Psoas muscle (tissue), 7 donors: ENCODE measurements at regions not wholly inside any gene's neighbourhood (a gene's known extent, or its start where the extent isn't known, plus 50 kb on each side); places are given as distances from the start of the nearest gene placed in this dataset.

Source experiments
- ATAC-seq, 4 donors: fragments of 200-7000 bp; cut with Tn5 transposase; one replicate each; pipeline ENCODE4 v1.9.1; 2020; ENCODE audit warnings: moderate library complexity in 3 of 4, mild to moderate bottlenecking in 2 of 4
- DNase-seq, 2 donors: peaks; one replicate each; pipeline ENCODE4 v3.0.0-alpha.2; 2020
- H3K27ac ChIP-seq: fragments of 200-600 bp; one replicate; pipeline ENCODE4 v1.8.0; 2022
- H3K27me3 ChIP-seq, 3 donors: fragments of 200-600 bp in 1 of 3; one replicate each; pipeline versions ENCODE4 v1.6.1 to v1.8.0; 2013 to 2022; ENCODE audit warnings: low read length in 2 of 3, mild to moderate bottlenecking in 2 of 3, moderate library complexity in 1 of 3; ENCODE audit not compliant: insufficient read depth in 3 of 3
- H3K36me3 ChIP-seq, 2 donors: fragments of 200-600 bp in 1 of 2; one replicate each; pipeline versions ENCODE4 v1.6.1 to v1.8.0; 2013 to 2022; ENCODE audit warnings: low read depth in 1 of 2, mild to moderate bottlenecking in 1 of 2, moderate library complexity in 1 of 2; ENCODE audit not compliant: insufficient read depth in 1 of 2
- H3K4me1 ChIP-seq: fragments of 200-600 bp; one replicate; pipeline ENCODE4 v1.8.0; 2022
- H3K4me3 ChIP-seq: fragments of 200-600 bp; one replicate; pipeline ENCODE4 v1.8.0; 2022; ENCODE audit warnings: mild to moderate bottlenecking
- H3K9me3 ChIP-seq: fragments of 200-600 bp; one replicate; pipeline ENCODE4 v1.8.0; 2022
- WGBS, 3 donors: extraction: QIAGEN DNeasy Blood & Tissue Kit; methylation state at CpG; one replicate each; pipeline versions ENCODE4 v1.1.6 to v1.1.7; 2013; 5-methylcytosine and 5-hydroxymethylcytosine counted together
- intact Hi-C, 2 donors: fragments of 100-400 bp; cut with DNase I; formaldehyde crosslinking; loops; one replicate each; pipeline versions ENCODE4 v1.11.0 to v1.14.2; 2022
- TF ChIP-seq, protein P1 (sequence below): fragments of 200-600 bp; IDR thresholded peaks from one replicate; pipeline ENCODE4 v1.8.0; 2022; ENCODE audit warnings: antibody characterized with exemption
- donor health status: healthy with polysubstance abuse.
- donor health status: DM: no; HTN: no; CAD: no; lungs with moderate emphysema.
- donor health status: Bipolar disorder and iron deficiency.
- donor health status: healthy.
- donor health status: DM: yes; HTN: yes; CAD: no.
- donor health status: DM: no; HTN: no; CAD: no.
- donor health status: DM: yes; HTN: yes; CAD: no.

GRCh38 chr3:23003733-23004046, 199.4 kb upstream of the UBE2E2 start:
- intact Hi-C loops, result no loop called here
- ATAC-seq (peak in 2 of 4 donors; percentile 0 to 5), DNase-seq (no peak)
- TF ChIP-seq, protein P1, sequence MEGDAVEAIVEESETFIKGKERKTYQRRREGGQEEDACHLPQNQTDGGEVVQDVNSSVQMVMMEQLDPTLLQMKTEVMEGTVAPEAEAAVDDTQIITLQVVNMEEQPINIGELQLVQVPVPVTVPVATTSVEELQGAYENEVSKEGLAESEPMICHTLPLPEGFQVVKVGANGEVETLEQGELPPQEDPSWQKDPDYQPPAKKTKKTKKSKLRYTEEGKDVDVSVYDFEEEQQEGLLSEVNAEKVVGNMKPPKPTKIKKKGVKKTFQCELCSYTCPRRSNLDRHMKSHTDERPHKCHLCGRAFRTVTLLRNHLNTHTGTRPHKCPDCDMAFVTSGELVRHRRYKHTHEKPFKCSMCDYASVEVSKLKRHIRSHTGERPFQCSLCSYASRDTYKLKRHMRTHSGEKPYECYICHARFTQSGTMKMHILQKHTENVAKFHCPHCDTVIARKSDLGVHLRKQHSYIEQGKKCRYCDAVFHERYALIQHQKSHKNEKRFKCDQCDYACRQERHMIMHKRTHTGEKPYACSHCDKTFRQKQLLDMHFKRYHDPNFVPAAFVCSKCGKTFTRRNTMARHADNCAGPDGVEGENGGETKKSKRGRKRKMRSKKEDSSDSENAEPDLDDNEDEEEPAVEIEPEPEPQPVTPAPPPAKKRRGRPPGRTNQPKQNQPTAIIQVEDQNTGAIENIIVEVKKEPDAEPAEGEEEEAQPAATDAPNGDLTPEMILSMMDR, result no peak
- H3K27me3 ChIP-seq, result no peaks in the 10 kb centered on the region
- no peaks in the 10 kb centered on the region for H3K9me3 ChIP-seq
- no peak overlapping the region for H3K4me3 ChIP-seq
- H3K36me3 ChIP-seq, result no peaks in the 10 kb centered on the region
- WGBS, 3 donors, result 94 to 98% (median 97%) methylated on average over 4 of the region's 4 CpGs
- H3K4me1 ChIP-seq, result peaks cover 43% of the 10 kb centered on the region
- peak overlapping the region; percentile 86 for H3K27ac ChIP-seq

DNA sequence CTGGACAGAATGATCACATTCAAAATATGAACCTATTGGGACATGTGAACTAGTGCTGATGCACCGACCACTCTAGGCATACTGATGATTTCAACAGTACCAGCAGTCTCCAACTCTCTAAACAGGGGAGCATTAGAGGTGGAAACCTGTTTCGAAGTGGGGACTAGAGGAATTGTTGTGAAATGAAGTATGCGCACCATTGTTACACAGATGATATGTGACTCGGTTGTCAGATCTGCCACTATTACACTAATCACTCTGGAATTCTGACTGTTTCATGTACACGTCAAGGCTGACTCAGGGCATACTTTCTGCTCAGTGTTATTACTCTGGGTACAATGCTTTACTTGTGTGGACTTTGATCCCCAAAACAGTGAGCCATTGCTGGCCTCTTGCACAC, 198.2 kb upstream of the UBE2E2 start:
- no peaks in the 10 kb centered on the region for H3K36me3 ChIP-seq
- peak in 2 of 4 donors; percentile 45 to 54 for ATAC-seq
- no peak overlapping the region for H3K27ac ChIP-seq
- TF ChIP-seq, protein P1, result no peak
- no peaks in the 10 kb centered on the region for H3K9me3 ChIP-seq
- no peak overlapping the region for H3K4me3 ChIP-seq
- H3K27me3 ChIP-seq, result no peaks in the 10 kb centered on the region
- WGBS, 3 donors, result 74 to 88% (median 86%) methylated on average over 5 of the region's 5 CpGs
- intact Hi-C loops, result no loop called here
- DNase-seq, result no peak
- peaks cover 34% of the 10 kb centered on the region for H3K4me1 ChIP-seq

GRCh38 chr3:23017801-23018200, 185.3 kb upstream of the UBE2E2 start:
- intact Hi-C loops, result no loop called here
- ATAC-seq, result no peak
- H3K4me1 ChIP-seq, result peaks cover 9% of the 10 kb centered on the region
- no peaks in the 10 kb centered on the region for H3K27me3 ChIP-seq
- 24 to 43% (median 40%) methylated on average over 1 of the region's 1 CpG for WGBS, 3 donors
- no peak for DNase-seq
- TF ChIP-seq, protein P1, result no peak
- no peaks in the 10 kb centered on the region for H3K36me3 ChIP-seq
- H3K4me3 ChIP-seq, result no peak overlapping the region
- H3K27ac ChIP-seq, result no peak overlapping the region
- no peaks in the 10 kb centered on the region for H3K9me3 ChIP-seq

DNA sequence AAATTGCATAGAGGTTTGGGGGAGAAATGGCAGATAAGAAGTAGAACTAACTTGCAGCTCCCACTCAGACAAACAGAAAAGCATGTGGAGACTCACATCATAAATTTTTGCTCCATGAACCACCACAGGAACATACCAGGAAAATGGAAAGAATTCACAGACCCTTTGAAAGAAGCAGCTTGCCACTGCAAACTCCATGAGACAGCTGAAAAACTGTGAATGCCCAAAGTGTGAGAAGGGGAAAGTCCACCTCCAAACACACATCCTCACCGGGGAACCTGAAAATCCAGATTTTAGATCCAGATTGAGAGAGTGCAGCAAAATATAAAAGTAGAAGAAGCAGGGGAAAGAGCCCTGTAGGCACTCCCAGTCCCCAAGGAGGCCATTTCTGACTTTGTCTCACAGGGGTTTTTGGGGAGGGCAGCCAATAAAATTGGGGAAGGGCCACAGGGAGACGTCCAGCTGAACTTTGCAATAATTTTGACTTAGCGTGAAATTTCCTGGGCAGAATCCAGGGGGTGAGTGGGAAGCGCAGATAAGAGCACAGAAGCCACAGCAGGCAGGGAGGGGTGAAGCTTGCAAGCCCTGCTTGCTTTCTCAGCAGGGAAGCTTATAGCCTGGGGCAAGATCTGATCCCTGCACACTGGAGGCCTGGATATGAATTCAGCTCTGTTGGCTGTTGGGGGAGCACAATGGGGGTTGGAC, 183.4 kb upstream of the UBE2E2 start:
- no peaks in the 10 kb centered on the region for H3K36me3 ChIP-seq
- peaks cover 8% of the 10 kb centered on the region for H3K9me3 ChIP-seq
- intact Hi-C loops, result loop anchor here in 1 of 2 donors (5.0 kb wide), 1 partner anchor 458 kb away; no protein-coding TSS in a partner anchor
- H3K4me3 ChIP-seq, result no peak overlapping the region
- 31 to 46% (median 37%) methylated on average over 4 of the region's 4 CpGs for WGBS, 3 donors
- TF ChIP-seq, protein P1, result no peak
- no peaks in the 10 kb centered on the region for H3K27me3 ChIP-seq
- ATAC-seq, result no peak
- no peak for DNase-seq
- H3K27ac ChIP-seq, result no peak overlapping the region
- H3K4me1 ChIP-seq, result peaks cover 9% of the 10 kb centered on the region

- TF ChIP-seq, protein P1, result no peak
- Histone ChIP-seq H3K4me3 (no peak overlapping the region), H3K36me3 (no peaks in the 10 kb centered on the region), H3K27ac (no peak overlapping the region), H3K9me3 (peaks cover 8% of the 10 kb centered on the region), H3K4me1 (no peaks in the 10 kb centered on the region), H3K27me3 (no peaks in the 10 kb centered on the region)
- DNase-seq (no peak), ATAC-seq (no peak)
- intact Hi-C loops, result no loop called here
- WGBS, 3 donors, result 21 to 27% (median 25%) methylated on average over 2 of the region's 2 CpGs
Observed at GRCh38 chr3:23028294-23028693, 174.8 kb upstream of the UBE2E2 start.
